ENCODE measurements at regions not wholly inside any gene's neighbourhood (a gene's known extent, or its start where the extent isn't known, plus 50 kb on each side); places are given as distances from the start of the nearest gene placed in this dataset.

DNA sequence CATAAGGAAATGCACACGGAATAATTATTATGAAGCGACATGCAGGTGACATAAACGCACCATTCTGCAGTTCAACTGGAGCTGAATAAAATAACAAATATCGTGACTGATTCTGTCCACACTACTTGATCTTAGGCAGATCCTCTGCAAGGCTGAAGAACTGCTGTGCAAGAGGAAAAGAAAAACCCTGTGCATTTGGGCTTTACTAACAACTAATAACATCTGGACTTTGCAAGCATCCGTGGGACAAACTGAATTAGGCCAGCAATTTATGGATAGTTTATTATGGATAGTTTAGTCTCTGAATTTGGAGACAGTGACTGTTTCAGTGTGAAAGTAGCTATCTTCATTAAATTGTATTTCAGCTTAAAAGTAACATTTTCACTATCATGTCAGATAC, 309.4 kb downstream of the SFMBT2 start:
- ChIA-PET POLR2A (no interaction called here), CTCF (no interaction called here)
- Histone ChIP-seq H3K4me1 (ENCODE audit: control insufficient read depth, extremely low read depth, insufficient read depth, low read length) (no peaks in the 10 kb centered on the region), H3K9me3 (replicated peaks; ENCODE audit: control insufficient read depth, insufficient read depth, low read length) (no peaks in the 10 kb centered on the region), H2AFZ (ENCODE audit: low read depth, low read length) (no peak overlapping the region), H3K4me2 (ENCODE audit: insufficient read depth, low read length) (no peak overlapping the region), H3K79me2 (ENCODE audit: control insufficient read depth, insufficient read depth, low read length) (no peaks in the 10 kb centered on the region), H3K9me1 (replicated peaks; ENCODE audit: control insufficient read depth, extremely low read depth, insufficient read depth, low read length) (no peaks in the 10 kb centered on the region), H3K9ac (replicated peaks; ENCODE audit: extremely low read depth, insufficient read depth, low read length) (no peak overlapping the region), H3K4me3 (replicated peaks in 1 of 3; ENCODE audit: insufficient read depth in 1 of 3, low read depth in 1 of 3, low read length in 3 of 3) (no peak overlapping the region), H3K27me3 (ENCODE audit: control insufficient read depth in 2 of 2, insufficient read depth in 2 of 2, low read length in 2 of 2) (no peaks in the 10 kb centered on the region), H4K20me1 (replicated peaks; ENCODE audit: control insufficient read depth, extremely low read depth, insufficient read depth, low read length) (no peaks in the 10 kb centered on the region), H3K36me3 (ENCODE audit: control insufficient read depth in 2 of 2, extremely low read depth in 1 of 2, insufficient read depth in 2 of 2, low read length in 2 of 2) (no peaks in the 10 kb centered on the region), H3K27ac (ENCODE audit: insufficient read depth, low read depth, low read length) (no peak overlapping the region)
- DNase-seq (ENCODE audit: low read depth, low spot score) = no peak
- no peak for FAIRE-seq
- intact Hi-C loops (cut with micrococcal nuclease) = no loop called here
- dilution Hi-C loops (cut with MboI; ENCODE audit: extremely low pct_ligation_motif_present, low sequenced_read_pairs) = no loop called here
- no TSS peak for BruUV-seq (replicated peaks)
- TF ChIP-seq FOS (IDR thresholded peaks at IDR 0.05; ENCODE audit: borderline replicate concordance, insufficient read depth, low read length) (no peak), POLR2A (IDR thresholded peaks at IDR 0.05; ENCODE audit: low read depth, low read length) (no peak), EZH2 (IDR thresholded peaks at IDR 0.05; ENCODE audit: borderline replicate concordance, low read depth, low read length, severe bottlenecking) (no peak), POLR2AphosphoS5 (IDR thresholded peaks at IDR 0.05; ENCODE audit: insufficient read depth, low read depth, low read length) (no peak), MYC (IDR thresholded peaks at IDR 0.05; ENCODE audit: low read depth, low read length) (no peak), GATA2 (IDR thresholded peaks at IDR 0.05; ENCODE audit: insufficient read depth, insufficient read length, low read depth, low read length) (no peak), JUN (IDR thresholded peaks at IDR 0.05; ENCODE audit: borderline replicate concordance, insufficient read depth, insufficient read length, low read depth) (no peak)
- TF ChIP-seq, protein P1, sequence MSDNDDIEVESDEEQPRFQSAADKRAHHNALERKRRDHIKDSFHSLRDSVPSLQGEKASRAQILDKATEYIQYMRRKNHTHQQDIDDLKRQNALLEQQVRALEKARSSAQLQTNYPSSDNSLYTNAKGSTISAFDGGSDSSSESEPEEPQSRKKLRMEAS (IDR thresholded peaks at IDR 0.05; ENCODE audit: insufficient read depth, insufficient read length) = no peak
- TF ChIP-seq, protein P2, sequence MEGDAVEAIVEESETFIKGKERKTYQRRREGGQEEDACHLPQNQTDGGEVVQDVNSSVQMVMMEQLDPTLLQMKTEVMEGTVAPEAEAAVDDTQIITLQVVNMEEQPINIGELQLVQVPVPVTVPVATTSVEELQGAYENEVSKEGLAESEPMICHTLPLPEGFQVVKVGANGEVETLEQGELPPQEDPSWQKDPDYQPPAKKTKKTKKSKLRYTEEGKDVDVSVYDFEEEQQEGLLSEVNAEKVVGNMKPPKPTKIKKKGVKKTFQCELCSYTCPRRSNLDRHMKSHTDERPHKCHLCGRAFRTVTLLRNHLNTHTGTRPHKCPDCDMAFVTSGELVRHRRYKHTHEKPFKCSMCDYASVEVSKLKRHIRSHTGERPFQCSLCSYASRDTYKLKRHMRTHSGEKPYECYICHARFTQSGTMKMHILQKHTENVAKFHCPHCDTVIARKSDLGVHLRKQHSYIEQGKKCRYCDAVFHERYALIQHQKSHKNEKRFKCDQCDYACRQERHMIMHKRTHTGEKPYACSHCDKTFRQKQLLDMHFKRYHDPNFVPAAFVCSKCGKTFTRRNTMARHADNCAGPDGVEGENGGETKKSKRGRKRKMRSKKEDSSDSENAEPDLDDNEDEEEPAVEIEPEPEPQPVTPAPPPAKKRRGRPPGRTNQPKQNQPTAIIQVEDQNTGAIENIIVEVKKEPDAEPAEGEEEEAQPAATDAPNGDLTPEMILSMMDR (IDR thresholded peaks at IDR 0.05; ENCODE audit: extremely low read depth in 1 of 2, insufficient read depth in 1 of 2, low read depth in 1 of 2, low read length in 2 of 2) = no peak
